HepG2 (cell line): ENCODE measurements at regions not wholly inside any gene's neighbourhood (a gene's known extent, or its start where the extent isn't known, plus 50 kb on each side); places are given as distances from the start of the nearest gene placed in this dataset.

Source experiments
- EZH2 ChIP-seq: conservative IDR thresholded peaks from 2 replicates; pipeline ENCODE4 v1.6.1; 2012; ENCODE audit warnings: mild to moderate bottlenecking, low read depth, low read length, moderate library complexity
- HCFC1 ChIP-seq: fragments of 150-350 bp; IDR thresholded peaks from 2 replicates; pipeline ENCODE4 v1.6.1; 2014; ENCODE audit warnings: low read depth, low read length
- POLR2A ChIP-seq, 2 experiments: IDR thresholded peaks; 2 replicates each; pipeline ENCODE4 v1.6.1; 2011; ENCODE audit warnings: low read depth in 2 of 2, low read length in 2 of 2, mild to moderate bottlenecking in 1 of 2, moderate library complexity in 1 of 2; ENCODE audit not compliant: insufficient read depth in 1 of 2
- POLR2AphosphoS2 ChIP-seq: IDR thresholded peaks from 2 replicates; pipeline ENCODE4 v1.6.1; 2011; ENCODE audit warnings: low read depth, low read length, improper control_type of control experiment
- ZBTB20 ChIP-seq: sonication (generic); formaldehyde crosslinking; IDR thresholded peaks from 2 replicates; pipeline ENCODE4 v1.8.1; 2023; ENCODE audit warnings: missing genetic modification reagents, low read depth, mild to moderate bottlenecking, borderline replicate concordance
- ZKSCAN1 ChIP-seq: fragments of 150-350 bp; IDR thresholded peaks from 2 replicates; pipeline ENCODE4 v1.6.1; 2014; ENCODE audit warnings: low read length

DNA sequence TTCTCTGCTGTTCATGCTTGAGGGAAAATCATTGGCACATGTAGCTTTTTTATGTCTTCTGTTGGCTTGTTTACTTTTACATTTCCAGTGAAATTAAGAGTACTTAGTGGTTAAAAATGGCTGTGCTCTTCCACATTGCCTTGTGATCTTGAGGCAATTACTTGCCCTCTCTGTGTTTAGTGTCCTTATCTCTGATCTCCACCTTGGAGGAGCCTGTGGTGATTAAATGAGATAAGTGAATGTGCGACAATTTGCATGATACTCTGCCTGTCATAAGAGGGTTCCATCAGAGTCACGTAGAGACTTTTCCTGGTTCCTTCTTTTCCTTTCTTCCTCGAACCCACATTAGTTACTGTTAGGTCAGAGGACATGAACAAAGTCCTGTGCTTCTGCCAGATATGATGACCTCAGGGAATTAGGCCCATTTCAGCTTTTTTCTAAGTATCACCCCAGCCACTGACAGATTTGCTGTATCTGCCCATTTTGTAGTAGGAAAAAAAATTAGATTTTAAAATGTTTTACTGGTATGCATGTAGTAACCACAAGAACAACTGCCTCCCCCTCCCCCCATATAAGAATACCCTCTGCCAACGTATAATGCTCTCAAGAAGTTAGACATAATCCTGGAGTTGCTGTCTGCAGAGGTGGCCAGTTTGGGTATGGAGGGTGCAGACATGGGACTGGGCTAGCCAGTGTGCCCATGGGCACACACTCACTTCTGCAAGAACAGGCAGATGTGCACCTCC, 51.9 kb downstream of the TET3 start:
- TF ChIP-seq ZBTB20 (CRISPR knock-in tag) (no peak), POLR2AphosphoS2 (no peak), EZH2 (no peak), HCFC1 (no peak), POLR2A (IDR thresholded peaks at IDR 0.05; ENCODE audit: insufficient read depth in 1 of 2, low read depth in 2 of 2, low read length in 2 of 2) (no peak), ZKSCAN1 (no peak)
